Activated naive CD4-positive, alpha-beta T cell treated with anti-CD3 and anti-CD28 coated beads, Interleukin-2, amount 50 U/mL, for 24 hours (primary cell): ENCODE measurements at regions not wholly inside any gene's neighbourhood (a gene's known extent, or its start where the extent isn't known, plus 50 kb on each side); places are given as distances from the start of the nearest gene placed in this dataset.
"Not testable (repeated sequence)": the region's sequence is repeated elsewhere in the genome, so short reads cannot be mapped to it uniquely, and the experiment has no call there.

ENCODE experiments used
- H3K27ac Mint-ChIP-seq: one replicate; pipeline ENCODE4 v1.8.0; 2021; ENCODE audit warnings: mild to moderate bottlenecking, mixed read lengths
- H3K27me3 Mint-ChIP-seq: one replicate; pipeline ENCODE4 v1.8.0; 2021; ENCODE audit warnings: mixed read lengths
- H3K36me3 Mint-ChIP-seq: one replicate; pipeline ENCODE4 v1.8.0; 2021; ENCODE audit warnings: mixed read lengths
- H3K4me1 Mint-ChIP-seq: one replicate; pipeline ENCODE4 v1.8.0; 2021; ENCODE audit warnings: mixed read lengths
- H3K4me3 Mint-ChIP-seq: one replicate; pipeline ENCODE4 v1.8.0; 2021; ENCODE audit warnings: mild to moderate bottlenecking, mixed read lengths
- H3K9me3 Mint-ChIP-seq: one replicate; pipeline ENCODE4 v1.8.0; 2021; ENCODE audit warnings: mixed read lengths

DNA sequence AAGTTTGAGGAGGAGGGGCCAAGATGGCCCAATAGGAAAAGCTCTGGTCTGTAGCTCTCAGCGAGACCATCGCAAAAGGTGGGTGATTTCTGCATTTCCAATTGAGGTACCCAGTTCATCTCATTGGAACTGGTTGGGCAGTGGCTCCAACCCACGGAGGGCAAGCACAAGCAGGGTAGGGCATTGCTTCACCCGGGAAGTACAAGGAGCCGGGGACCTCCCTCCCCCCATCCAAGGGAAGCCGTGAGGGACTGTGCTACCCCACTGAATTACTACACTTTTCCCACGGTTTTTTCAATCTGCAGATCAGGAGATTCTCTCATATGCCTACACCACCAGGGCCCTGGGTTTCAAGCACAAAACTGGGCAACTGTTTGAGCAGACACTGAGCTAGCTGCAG lies 58.0 kb upstream of the EFCAB3 start:
- no peaks in the 10 kb centered on the region for H3K9me3 Mint-ChIP-seq
- no peaks in the 10 kb centered on the region for H3K4me1 Mint-ChIP-seq
- no peak overlapping the region for H3K4me3 Mint-ChIP-seq

DNA sequence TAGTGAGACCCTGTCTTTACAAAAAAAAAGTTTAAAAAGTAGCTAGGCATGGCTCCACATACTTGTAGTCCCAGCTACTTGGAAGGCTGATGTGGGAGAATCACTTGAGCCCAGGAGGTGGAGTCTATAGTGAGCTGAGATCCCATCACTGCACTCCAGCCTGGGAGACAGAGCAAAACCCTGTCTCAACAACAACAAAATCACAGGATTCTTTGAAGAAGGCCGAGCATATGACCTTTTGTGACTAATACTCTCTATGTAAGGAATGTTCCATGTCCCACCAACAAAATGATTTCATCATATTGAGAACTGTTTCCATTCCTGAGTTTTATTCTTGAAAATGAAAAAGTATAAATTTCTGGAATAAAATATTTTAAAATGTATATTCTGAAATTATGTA lies 58.9 kb upstream of the EFCAB3 start:
- Mint-ChIP-seq H3K36me3 (no peaks in the 10 kb centered on the region), H3K9me3 (no peaks in the 10 kb centered on the region), H3K4me3 (no peak overlapping the region), H3K27me3 (peaks cover 18% of the 10 kb centered on the region), H3K4me1 (no peaks in the 10 kb centered on the region), H3K27ac (no peak overlapping the region)

More for the DNA sequence above, 58.0 kb upstream of the EFCAB3 start:
- Mint-ChIP-seq H3K27ac (no peak overlapping the region), H3K36me3 (no peaks in the 10 kb centered on the region), H3K27me3 (peaks cover 14% of the 10 kb centered on the region)

DNA sequence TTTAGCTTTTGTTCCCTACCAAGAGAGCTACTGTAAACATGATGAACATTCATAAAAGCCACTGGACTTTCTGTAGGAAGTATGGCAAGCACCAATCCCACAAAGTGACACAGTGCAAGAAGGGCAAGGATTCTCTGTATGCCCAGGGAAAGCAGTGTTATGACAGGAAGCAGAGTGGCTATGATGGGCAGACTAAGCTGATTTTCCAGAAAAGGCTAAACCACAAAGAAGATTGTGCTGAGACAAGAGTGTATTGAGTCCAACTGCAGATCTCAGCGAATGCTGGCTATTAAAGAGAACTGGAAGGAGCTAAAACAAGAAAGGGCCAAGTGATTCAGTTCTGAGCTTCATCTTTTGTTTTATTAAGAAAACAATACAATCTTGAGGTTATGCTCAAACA lies 60.5 kb upstream of the EFCAB3 start:
- no peaks in the 10 kb centered on the region for H3K4me1 Mint-ChIP-seq
- H3K36me3 Mint-ChIP-seq, result no peaks in the 10 kb centered on the region

DNA sequence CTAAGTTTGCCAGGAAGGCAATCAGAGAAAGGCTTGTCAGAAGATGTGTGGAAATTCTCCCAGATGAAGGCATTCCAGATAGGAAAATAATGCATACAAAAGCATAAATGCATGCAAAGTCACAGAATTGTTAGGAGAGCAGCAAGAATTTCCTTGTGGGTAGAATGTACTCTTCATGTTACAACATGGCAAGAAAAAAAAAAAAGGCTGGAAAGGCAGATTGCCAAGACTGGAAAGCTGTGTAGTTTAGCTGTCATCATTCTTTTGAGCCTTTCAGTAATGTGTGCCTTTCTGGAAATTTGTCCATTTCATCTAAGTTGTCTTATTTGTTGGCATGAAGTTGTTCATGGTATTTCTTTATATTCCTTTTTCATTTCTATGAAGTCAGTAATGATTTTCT lies 71.0 kb upstream of the EFCAB3 start:
- Mint-ChIP-seq H3K4me3 (no peak overlapping the region), H3K27ac (no peak overlapping the region), H3K36me3 (peaks cover 3% of the 10 kb centered on the region), H3K9me3 (peaks cover 9% of the 10 kb centered on the region), H3K4me1 (no peaks in the 10 kb centered on the region), H3K27me3 (peaks cover 37% of the 10 kb centered on the region)

More for the DNA sequence above, 60.5 kb upstream of the EFCAB3 start:
- H3K27ac Mint-ChIP-seq, result no peak overlapping the region
- no peaks in the 10 kb centered on the region for H3K9me3 Mint-ChIP-seq
- H3K4me3 Mint-ChIP-seq, result no peak overlapping the region
- H3K27me3 Mint-ChIP-seq, result peaks cover 20% of the 10 kb centered on the region

DNA sequence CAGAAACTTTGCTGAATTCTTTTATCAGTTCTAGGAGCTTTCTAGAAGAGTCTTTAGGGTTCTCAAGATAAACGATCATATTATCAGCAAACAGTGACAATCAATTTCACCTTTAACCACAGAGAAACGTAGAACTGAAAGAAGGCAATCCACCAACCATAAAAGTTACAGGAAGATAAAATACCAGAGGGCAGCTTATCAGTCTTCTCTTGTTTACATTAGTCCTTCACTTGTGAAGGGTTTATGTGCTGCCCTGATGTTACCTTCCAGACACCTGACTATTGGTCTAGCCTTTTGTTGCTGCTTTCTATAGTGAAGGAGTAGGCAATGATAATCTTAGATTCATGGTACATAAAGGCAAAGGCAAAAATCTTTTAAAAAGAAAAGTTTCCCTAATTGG lies 73.2 kb upstream of the EFCAB3 start:
- Mint-ChIP-seq H3K4me1 (no peaks in the 10 kb centered on the region), H3K9me3 (peaks cover 9% of the 10 kb centered on the region), H3K4me3 (no peak overlapping the region), H3K27ac (no peak overlapping the region), H3K27me3 (peaks cover 39% of the 10 kb centered on the region), H3K36me3 (peaks cover 3% of the 10 kb centered on the region)

DNA sequence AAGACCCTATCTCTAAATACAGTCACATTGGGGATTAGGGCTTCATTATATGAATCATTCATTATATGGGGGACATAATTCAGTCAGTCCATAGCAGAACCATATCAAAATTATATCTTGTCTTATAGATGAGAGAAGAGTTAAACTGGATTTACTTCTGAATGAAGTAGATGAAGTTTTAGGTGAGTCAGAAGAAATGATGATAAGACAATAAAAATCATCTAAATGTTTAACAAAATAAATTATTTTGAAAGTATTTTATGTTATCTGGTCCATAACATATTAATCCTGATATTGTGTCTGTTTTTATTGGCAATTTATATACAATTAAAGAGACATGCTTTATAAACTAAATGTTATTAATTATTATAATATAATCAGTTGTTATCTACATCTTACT lies 76.9 kb upstream of the EFCAB3 start:
- Mint-ChIP-seq H3K36me3 (peaks cover 3% of the 10 kb centered on the region), H3K4me1 (no peaks in the 10 kb centered on the region), H3K9me3 (peaks cover 6% of the 10 kb centered on the region), H3K4me3 (no peak overlapping the region), H3K27ac (no peak overlapping the region), H3K27me3 (peaks cover 30% of the 10 kb centered on the region)

DNA sequence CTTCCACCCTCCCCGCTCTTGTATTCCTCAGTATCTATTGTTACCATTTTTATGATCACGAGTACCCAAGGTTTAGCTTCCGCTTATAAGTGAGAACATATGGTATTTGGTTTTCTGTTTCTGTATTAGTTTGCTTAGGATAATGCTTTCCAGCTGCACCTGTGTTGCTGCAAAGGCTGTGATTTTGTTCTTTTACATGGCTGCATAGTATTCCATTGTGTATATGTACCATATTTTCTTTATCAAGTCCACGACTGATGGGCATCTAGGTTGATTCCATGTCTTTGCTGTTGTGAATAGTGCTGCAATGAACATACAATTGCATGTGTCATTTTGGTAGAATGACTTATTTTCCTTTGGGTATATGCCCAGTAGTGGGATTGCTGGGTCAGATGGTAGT lies 79.7 kb upstream of the EFCAB3 start:
- Mint-ChIP-seq H3K27me3 (peaks cover 11% of the 10 kb centered on the region), H3K9me3 (peaks cover 6% of the 10 kb centered on the region), H3K36me3 (peaks cover 2% of the 10 kb centered on the region)

DNA sequence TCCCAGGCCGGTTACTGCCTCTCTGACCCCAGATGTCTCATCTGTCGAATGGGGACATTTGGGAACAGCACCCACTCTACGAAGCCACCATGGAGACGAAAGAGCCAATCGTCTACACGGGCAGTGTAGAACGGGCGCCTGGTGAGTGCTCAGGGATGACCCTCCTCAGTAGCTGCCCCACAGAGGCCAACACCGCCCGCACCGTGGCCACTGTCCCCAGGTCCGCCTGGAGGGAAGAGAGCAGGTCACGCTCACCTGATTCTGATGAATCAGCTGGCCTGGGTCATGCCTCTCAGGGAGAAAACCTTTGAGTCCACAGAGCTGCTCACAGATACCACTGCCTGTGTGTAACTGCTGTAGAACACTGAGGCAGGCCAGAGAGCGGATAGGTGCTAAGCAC lies 105.1 kb upstream of the EFCAB3 start:
- H3K27me3 Mint-ChIP-seq, H3K36me3 Mint-ChIP-seq, H3K9me3 Mint-ChIP-seq, H3K4me3 Mint-ChIP-seq, H3K27ac Mint-ChIP-seq, H3K4me1 Mint-ChIP-seq: not testable (repeated sequence)

More for the DNA sequence above, 79.7 kb upstream of the EFCAB3 start:
- Mint-ChIP-seq H3K4me1 (no peaks in the 10 kb centered on the region), H3K27ac (no peak overlapping the region), H3K4me3 (no peak overlapping the region)

DNA sequence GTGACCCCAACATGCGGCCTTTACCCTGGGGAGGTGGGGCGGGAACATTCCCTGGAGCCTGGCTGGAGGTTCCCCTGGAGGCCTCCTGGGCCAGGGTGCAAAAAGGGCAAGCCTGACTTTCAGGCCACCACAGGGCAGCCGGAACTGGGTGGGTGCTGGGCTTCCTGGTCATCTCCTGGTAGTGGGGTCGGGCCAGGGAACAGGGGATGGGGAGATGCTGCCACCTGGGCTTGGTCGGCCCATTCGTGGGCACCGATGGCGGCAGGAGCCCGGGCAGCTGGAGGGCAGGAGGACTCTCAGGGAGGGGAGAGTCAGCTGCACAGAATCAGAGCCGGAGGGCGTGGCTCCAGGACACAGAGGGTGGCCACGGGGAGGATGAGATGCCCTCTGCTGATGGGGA lies 112.0 kb upstream of the EFCAB3 start:
- H3K36me3 Mint-ChIP-seq, result not testable (repeated sequence)

DNA sequence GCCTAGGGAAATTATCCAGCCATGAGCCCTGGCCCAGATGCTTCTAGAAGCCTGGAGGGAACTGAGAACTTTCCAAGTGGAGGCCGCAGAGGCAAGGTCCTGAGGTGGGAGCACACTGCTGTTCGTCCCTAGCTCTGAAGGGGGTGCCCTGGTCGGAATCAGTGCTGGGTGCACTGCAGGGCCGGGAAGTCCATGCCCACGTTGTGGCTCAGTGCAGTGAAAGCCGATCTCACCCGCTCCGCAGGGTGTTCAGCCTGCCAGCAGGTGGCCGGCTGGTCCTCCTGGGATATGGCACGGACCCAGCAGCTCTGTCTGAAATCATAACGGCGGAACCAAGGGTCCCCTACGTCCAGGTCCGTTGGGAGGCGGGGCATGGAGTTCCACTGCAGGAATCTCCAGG lies 115.4 kb upstream of the EFCAB3 start:
- not testable (repeated sequence) for H3K27ac Mint-ChIP-seq, H3K4me1 Mint-ChIP-seq, H3K27me3 Mint-ChIP-seq, H3K9me3 Mint-ChIP-seq, H3K4me3 Mint-ChIP-seq, H3K36me3 Mint-ChIP-seq

More for the DNA sequence above, 112.0 kb upstream of the EFCAB3 start:
- not testable (repeated sequence) for H3K4me3 Mint-ChIP-seq, H3K4me1 Mint-ChIP-seq, H3K27me3 Mint-ChIP-seq, H3K27ac Mint-ChIP-seq, H3K9me3 Mint-ChIP-seq

DNA sequence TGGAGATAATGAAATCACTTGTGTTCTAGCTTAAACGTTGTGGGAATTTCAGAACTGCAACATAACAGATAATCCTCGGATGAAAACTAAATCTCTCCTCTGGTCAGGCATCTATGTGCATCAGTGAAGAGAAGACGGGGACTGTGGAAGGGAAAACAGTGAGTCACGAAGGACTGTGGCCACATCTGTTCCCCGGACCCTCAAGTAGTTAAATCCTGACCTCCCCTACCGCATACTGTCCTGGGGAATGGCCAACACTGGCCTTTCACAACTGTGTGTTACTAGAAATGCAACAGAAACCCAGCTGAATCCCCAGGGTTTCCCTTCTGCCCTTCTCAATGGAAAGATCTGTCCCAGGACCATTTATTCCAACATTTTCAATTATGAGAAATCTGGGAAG lies 124.6 kb upstream of the EFCAB3 start:
- not testable (repeated sequence) for H3K4me1 Mint-ChIP-seq, H3K27me3 Mint-ChIP-seq, H3K9me3 Mint-ChIP-seq, H3K36me3 Mint-ChIP-seq, H3K27ac Mint-ChIP-seq, H3K4me3 Mint-ChIP-seq

DNA sequence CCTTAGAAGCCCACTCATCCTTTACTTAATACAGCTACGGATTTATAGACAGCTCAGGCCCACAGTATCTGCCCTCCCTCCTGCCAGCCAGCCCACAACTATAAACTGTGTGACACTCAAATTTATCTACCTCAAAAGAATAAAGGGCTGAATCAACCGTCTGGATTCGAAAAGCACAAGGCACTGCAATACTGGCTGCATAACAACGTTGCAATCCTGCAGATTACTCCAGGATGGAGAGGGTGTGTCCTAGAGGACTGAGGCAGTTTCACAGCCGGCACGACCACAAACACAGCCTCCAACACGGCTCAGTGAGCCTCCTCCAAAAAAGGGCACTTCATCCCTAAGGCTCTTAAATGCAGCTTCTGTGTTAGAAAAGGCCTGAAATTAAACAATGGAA lies 138.3 kb upstream of the EFCAB3 start:
- not testable (repeated sequence) for H3K27ac Mint-ChIP-seq, H3K9me3 Mint-ChIP-seq, H3K27me3 Mint-ChIP-seq, H3K36me3 Mint-ChIP-seq, H3K4me1 Mint-ChIP-seq, H3K4me3 Mint-ChIP-seq

DNA sequence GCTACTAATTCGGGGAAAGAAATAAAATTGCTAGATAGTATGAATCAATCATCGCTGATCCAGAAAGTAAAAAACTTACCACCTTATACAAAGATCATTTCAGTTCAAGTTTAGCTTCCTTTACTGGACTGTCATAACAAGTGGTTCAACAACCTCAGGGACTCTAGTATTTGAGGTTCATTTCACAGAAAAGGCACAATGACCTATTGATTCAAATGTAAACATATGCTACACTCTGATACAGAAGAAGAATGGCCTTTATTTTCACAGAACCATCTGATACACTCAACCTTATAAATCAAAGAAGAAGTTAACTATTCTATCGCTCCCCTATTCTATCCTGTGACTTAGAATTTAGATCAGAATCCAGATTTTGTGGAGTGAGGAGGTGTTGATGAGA lies 140.8 kb upstream of the EFCAB3 start:
- H3K27me3 Mint-ChIP-seq, H3K36me3 Mint-ChIP-seq, H3K27ac Mint-ChIP-seq, H3K4me3 Mint-ChIP-seq, H3K4me1 Mint-ChIP-seq, H3K9me3 Mint-ChIP-seq: not testable (repeated sequence)

DNA sequence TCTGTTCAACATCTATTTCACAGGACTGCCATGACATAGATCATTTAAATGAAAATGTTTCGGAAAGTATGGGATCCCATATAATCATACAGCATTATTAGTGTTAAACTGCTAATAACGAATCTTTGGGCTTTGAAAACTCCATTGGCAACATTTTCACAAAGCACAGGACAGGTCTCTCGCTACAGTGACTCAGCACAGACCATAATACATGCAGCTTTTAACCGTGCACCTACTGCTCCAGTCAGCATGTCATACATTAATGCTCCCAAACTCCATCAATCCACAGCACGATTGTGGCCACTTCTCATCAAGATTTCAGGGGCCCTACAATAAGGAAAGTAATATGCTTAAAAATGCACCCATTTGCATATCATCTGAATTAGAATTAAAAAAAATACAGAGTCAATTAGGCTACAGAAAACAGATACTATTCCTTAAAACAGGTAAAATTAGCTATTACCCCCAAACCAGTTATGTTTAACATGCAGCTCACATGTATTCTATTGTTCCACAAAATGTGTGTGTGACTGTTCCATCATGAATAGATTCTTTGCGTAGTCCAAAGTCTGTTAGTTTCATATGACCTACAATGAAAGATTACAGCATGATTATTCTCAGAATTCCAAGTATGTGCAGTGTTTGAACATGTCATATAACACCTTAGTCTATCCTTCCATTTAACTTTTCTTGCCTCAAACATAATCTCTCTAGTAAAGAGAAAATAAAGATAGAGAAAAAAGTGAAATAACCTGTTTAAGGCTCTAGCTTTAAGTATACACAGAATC lies 141.6 kb upstream of the EFCAB3 start:
- H3K4me3 Mint-ChIP-seq, H3K27ac Mint-ChIP-seq, H3K4me1 Mint-ChIP-seq, H3K36me3 Mint-ChIP-seq, H3K9me3 Mint-ChIP-seq, H3K27me3 Mint-ChIP-seq: not testable (repeated sequence)

DNA sequence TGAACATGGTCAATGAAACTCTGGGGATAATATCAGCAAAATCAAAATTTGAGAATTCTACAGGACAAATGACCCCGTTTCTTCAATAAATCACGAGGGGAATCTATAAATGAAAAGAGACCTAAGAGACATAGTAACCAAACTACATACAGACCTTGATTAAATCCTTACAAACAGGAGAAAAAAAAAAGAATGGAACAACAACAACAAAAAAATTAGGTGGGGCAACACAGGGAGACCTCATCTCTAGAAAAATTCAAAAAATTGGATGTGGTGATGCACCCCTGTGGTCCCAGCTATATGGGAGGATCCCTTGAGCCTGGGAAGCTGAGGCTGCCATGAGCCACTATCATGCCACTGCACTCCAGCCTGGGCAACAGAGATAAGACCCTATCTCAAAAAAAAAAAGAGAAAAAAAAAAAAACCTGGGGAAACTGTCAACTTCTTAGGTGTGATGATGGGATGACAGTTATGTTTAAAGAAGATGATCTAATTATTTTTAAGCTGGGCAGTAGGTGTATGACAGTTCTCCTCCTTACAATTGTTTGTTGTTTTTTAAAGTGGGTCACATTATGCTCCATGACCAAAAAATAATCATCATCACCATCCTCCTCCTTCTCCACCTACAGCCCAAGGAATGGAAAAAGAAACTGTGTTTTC lies 146.4 kb upstream of the EFCAB3 start:
- not testable (repeated sequence) for H3K36me3 Mint-ChIP-seq, H3K27ac Mint-ChIP-seq, H3K4me1 Mint-ChIP-seq

DNA sequence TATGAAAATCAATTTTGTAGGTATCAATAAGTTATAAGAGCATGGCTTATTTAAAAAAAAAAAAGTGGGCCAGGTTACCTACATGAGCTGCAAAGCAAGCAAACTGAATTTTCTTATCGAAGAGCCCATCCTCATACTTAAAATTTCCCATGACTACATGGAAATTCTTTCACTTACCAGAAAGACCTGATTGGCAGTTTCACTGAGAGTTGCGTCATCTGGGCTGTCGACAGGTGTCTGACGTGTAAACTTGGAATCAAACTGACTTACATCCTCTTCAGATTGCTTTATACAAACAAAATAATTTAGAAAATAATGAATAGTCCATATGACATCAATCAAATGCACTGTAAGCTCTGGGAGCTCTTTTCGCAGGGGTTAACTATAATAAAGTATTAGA lies 149.1 kb upstream of the EFCAB3 start:
- not testable (repeated sequence) for H3K36me3 Mint-ChIP-seq, H3K27me3 Mint-ChIP-seq, H3K27ac Mint-ChIP-seq, H3K9me3 Mint-ChIP-seq, H3K4me3 Mint-ChIP-seq, H3K4me1 Mint-ChIP-seq

More for the DNA sequence above, 146.4 kb upstream of the EFCAB3 start:
- not testable (repeated sequence) for H3K4me3 Mint-ChIP-seq, H3K9me3 Mint-ChIP-seq, H3K27me3 Mint-ChIP-seq
